Neural cell (in vitro differentiated cells): ENCODE measurements at regions not wholly inside any gene's neighbourhood (a gene's known extent, or its start where the extent isn't known, plus 50 kb on each side); places are given as distances from the start of the nearest gene placed in this dataset.

Experiments
- H2AFZ ChIP-seq: fragments of 200-600, 300-800 bp; sonication (generic), shearing (Covaris generic); 2 replicates; pipeline ENCODE4 v1.6.0; 2014; ENCODE audit warnings: low read depth, mild to moderate bottlenecking, antibody characterized with exemption, low read length, moderate library complexity
- H3F3A ChIP-seq: fragments of 200-600 bp; shearing (Covaris generic); 2 replicates; pipeline ENCODE4 v1.6.1; 2016; ENCODE audit warnings: mild to moderate bottlenecking, moderate library complexity, mixed read lengths, antibody characterized with exemption, low read length; ENCODE audit not compliant: insufficient read depth, poor library complexity, severe bottlenecking
- H3K27ac ChIP-seq: fragments of 200-600, 300-800 bp; sonication (generic), shearing (Covaris generic); 2 replicates; pipeline ENCODE4 v1.5.1; 2014; ENCODE audit warnings: mild to moderate bottlenecking, low read length, moderate library complexity
- H3K27me3 ChIP-seq: fragments of 300-800, 200-600 bp; sonication (generic), shearing (Covaris generic); 2 replicates; pipeline ENCODE4 v1.6.0; 2014; ENCODE audit warnings: mild to moderate bottlenecking, low read depth, low read length, moderate library complexity; ENCODE audit not compliant: insufficient read depth
- H3K36me3 ChIP-seq: fragments of 300-800, 200-600 bp; sonication (generic), shearing (Covaris generic); 2 replicates; pipeline ENCODE4 v1.5.1; 2014; ENCODE audit warnings: mild to moderate bottlenecking, antibody characterized with exemption, low read length, moderate library complexity; ENCODE audit not compliant: insufficient read depth
- H3K4me2 ChIP-seq: fragments of 300-800, 200-600 bp; sonication (generic), shearing (Covaris generic); 2 replicates; pipeline ENCODE4 v1.6.0; 2014; ENCODE audit warnings: mild to moderate bottlenecking, low read length
- H3K4me3 ChIP-seq: fragments of 300-800, 200-600 bp; sonication (generic), shearing (Covaris generic); 2 replicates; pipeline ENCODE4 v1.5.1; 2014; ENCODE audit warnings: mild to moderate bottlenecking, low read length, moderate library complexity
- H3K79me2 ChIP-seq: fragments of 200-600 bp; shearing (Covaris generic); replicated peaks from 2 replicates; pipeline ENCODE4 v1.6.0; 2014; ENCODE audit warnings: mild to moderate bottlenecking, low read length, moderate library complexity; ENCODE audit not compliant: insufficient read depth
- H3K9ac ChIP-seq: fragments of 300-800, 200-600 bp; sonication (generic), shearing (Covaris generic); 2 replicates; pipeline ENCODE4 v1.6.1; 2016; ENCODE audit warnings: mild to moderate bottlenecking, low read length, mixed read lengths
- H3K9me2 ChIP-seq: fragments of 200-600 bp; shearing (Covaris generic); 2 replicates; pipeline ENCODE4 v1.6.1; 2016; ENCODE audit warnings: mild to moderate bottlenecking, low read length, mixed read lengths; ENCODE audit not compliant: insufficient read depth
- H3K9me3 ChIP-seq: fragments of 200-600, 300-800 bp; sonication (generic), shearing (Covaris generic); 2 replicates; pipeline ENCODE4 v1.6.1; 2016; ENCODE audit warnings: mild to moderate bottlenecking, mixed run types, low read length, moderate library complexity, mixed read lengths
- H4K20me1 ChIP-seq: fragments of 200-600 bp; shearing (Covaris generic); 2 replicates; pipeline ENCODE4 v1.6.1; 2016; ENCODE audit warnings: mild to moderate bottlenecking, mixed run types; ENCODE audit not compliant: insufficient read depth
- CTCF ChIP-seq: fragments of 450-650 bp; IDR thresholded peaks from 2 replicates; pipeline ENCODE4 v1.5.1; 2014; ENCODE audit warnings: antibody characterized with exemption, mild to moderate bottlenecking, moderate library complexity; ENCODE audit not compliant: poor library complexity, severe bottlenecking
- EP300 ChIP-seq: fragments of 450-650 bp; conservative IDR thresholded peaks from 2 replicates; pipeline ENCODE4 v1.6.1; 2014; ENCODE audit warnings: antibody characterized with exemption, mild to moderate bottlenecking, moderate library complexity; ENCODE audit not compliant: poor library complexity, severe bottlenecking
- EZH2 ChIP-seq: fragments of 200-600, 300-800 bp; shearing (Covaris generic), sonication (generic); IDR thresholded peaks from 2 replicates; pipeline ENCODE4 v1.6.1; 2014; ENCODE audit warnings: antibody characterized with exemption, low read length, borderline replicate concordance, mild to moderate bottlenecking; ENCODE audit not compliant: insufficient read depth, poor library complexity, severe bottlenecking
- MXI1 ChIP-seq: fragments of 450-650 bp; conservative IDR thresholded peaks from 2 replicates; pipeline ENCODE4 v1.6.1; 2014; ENCODE audit warnings: antibody characterized with exemption, mild to moderate bottlenecking; ENCODE audit not compliant: poor library complexity, severe bottlenecking
- POLR2AphosphoS5 ChIP-seq: IDR thresholded peaks from 2 replicates; pipeline ENCODE4 v1.6.1; 2012
- RAD21 ChIP-seq: fragments of 450-650 bp; conservative IDR thresholded peaks from 2 replicates; pipeline ENCODE4 v1.6.1; 2014; ENCODE audit warnings: antibody characterized with exemption, mild to moderate bottlenecking, moderate library complexity
- REST ChIP-seq: IDR thresholded peaks from 2 replicates; pipeline ENCODE4 v1.6.1; 2012; ENCODE audit warnings: borderline replicate concordance
- SMC3 ChIP-seq: fragments of 450-650 bp; conservative IDR thresholded peaks from 2 replicates; pipeline ENCODE4 v1.6.1; 2014; ENCODE audit warnings: antibody characterized with exemption, mild to moderate bottlenecking, moderate library complexity; ENCODE audit not compliant: poor library complexity
- TAF1 ChIP-seq: IDR thresholded peaks from 2 replicates; pipeline ENCODE4 v1.6.1; 2012; ENCODE audit warnings: low read depth

GRCh38 chr2:12310399-12310798 lies 406.3 kb upstream of the TRIB2 start:
- Histone ChIP-seq H3K79me2 (no peaks in the 10 kb centered on the region), H3K27me3 (no peaks in the 10 kb centered on the region), H3K9me3 (no peaks in the 10 kb centered on the region), H3F3A (no peaks in the 10 kb centered on the region), H3K4me2 (no peak overlapping the region), H3K36me3 (no peaks in the 10 kb centered on the region), H4K20me1 (no peaks in the 10 kb centered on the region), H3K9ac (no peak overlapping the region), H3K27ac (no peak overlapping the region), H3K4me3 (no peak overlapping the region), H2AFZ (no peak overlapping the region), H3K9me2 (no peaks in the 10 kb centered on the region)
- TF ChIP-seq EZH2 (no peak), TAF1 (no peak), RAD21 (no peak), SMC3 (no peak), POLR2AphosphoS5 (no peak), MXI1 (no peak), EP300 (no peak), CTCF (no peak), REST (no peak)

- Histone ChIP-seq H4K20me1 (no peaks in the 10 kb centered on the region), H3K4me2 (no peak overlapping the region), H3K79me2 (no peaks in the 10 kb centered on the region), H3K9me3 (no peaks in the 10 kb centered on the region), H3K9me2 (no peaks in the 10 kb centered on the region), H3K27ac (no peak overlapping the region), H3K4me3 (no peak overlapping the region), H3F3A (no peaks in the 10 kb centered on the region), H2AFZ (no peak overlapping the region), H3K36me3 (no peaks in the 10 kb centered on the region), H3K9ac (no peak overlapping the region), H3K27me3 (no peaks in the 10 kb centered on the region)
- TF ChIP-seq EP300 (no peak), RAD21 (no peak), POLR2AphosphoS5 (no peak), TAF1 (no peak), SMC3 (no peak), REST (no peak), EZH2 (no peak), CTCF (no peak), MXI1 (no peak)
Measured at GRCh38 chr2:12313445-12314126, 403.1 kb upstream of the TRIB2 start.
